Tibial artery (tissue), 4 donors: ENCODE measurements at regions not wholly inside any gene's neighbourhood (a gene's known extent, or its start where the extent isn't known, plus 50 kb on each side); places are given as distances from the start of the nearest gene placed in this dataset.

Source experiments
- DNase-seq, 2 donors: peaks; one replicate each; pipeline ENCODE4 v3.0.0-alpha.2; 2019
- H3K27ac ChIP-seq, 2 donors: fragments of 200-600 bp; sonication (generic) in 1 of 2; 1 replicate in 1 of 2; 2 replicates in 1 of 2; pipeline ENCODE4 v1.5.1; 2018 to 2019; ENCODE audit warnings: mild to moderate bottlenecking in 1 of 2
- H3K27me3 ChIP-seq, 2 donors: fragments of 200-600 bp; sonication (generic) in 1 of 2; one replicate each; pipeline versions ENCODE4 v1.5.1 to v1.6.0; 2016 to 2019
- H3K36me3 ChIP-seq, 3 donors: fragments of 200-600 bp; sonication (generic) in 2 of 3; one replicate each; pipeline ENCODE4 v1.5.1; 2016 to 2019; ENCODE audit warnings: mild to moderate bottlenecking in 2 of 3
- H3K4me1 ChIP-seq, 4 donors: fragments of 200-600 bp; sonication (generic) in 2 of 4; 1 replicate in 3 of 4; 2 replicates in 1 of 4; pipeline ENCODE4 v1.5.1; 2016 to 2019
- H3K4me3 ChIP-seq, 2 donors: fragments of 200-600 bp; sonication (generic) in 1 of 2; 1 replicate in 1 of 2; 2 replicates in 1 of 2; pipeline ENCODE4 v1.5.1; 2018 to 2019; ENCODE audit warnings: mild to moderate bottlenecking in 2 of 2
- H3K9me3 ChIP-seq, 3 donors: fragments of 200-600 bp; sonication (generic) in 1 of 3; one replicate each; pipeline ENCODE4 v1.5.1; 2016 to 2019
- intact Hi-C: fragments of 100-400 bp; cut with DNase I; formaldehyde crosslinking; loops from one replicate; pipeline ENCODE4 v1.15.0; 2023; ENCODE audit warnings: low total_unique reads
- TF ChIP-seq, protein P1 (sequence below), 2 experiments: fragments of 200-600 bp in 1 of 2; fragments of 450-650 bp in 1 of 2; IDR thresholded peaks; one replicate each; pipeline ENCODE4 v1.5.1; 2017 to 2019; ENCODE audit warnings: antibody characterized with exemption in 2 of 2, mild to moderate bottlenecking in 1 of 2, moderate library complexity in 1 of 2

DNA sequence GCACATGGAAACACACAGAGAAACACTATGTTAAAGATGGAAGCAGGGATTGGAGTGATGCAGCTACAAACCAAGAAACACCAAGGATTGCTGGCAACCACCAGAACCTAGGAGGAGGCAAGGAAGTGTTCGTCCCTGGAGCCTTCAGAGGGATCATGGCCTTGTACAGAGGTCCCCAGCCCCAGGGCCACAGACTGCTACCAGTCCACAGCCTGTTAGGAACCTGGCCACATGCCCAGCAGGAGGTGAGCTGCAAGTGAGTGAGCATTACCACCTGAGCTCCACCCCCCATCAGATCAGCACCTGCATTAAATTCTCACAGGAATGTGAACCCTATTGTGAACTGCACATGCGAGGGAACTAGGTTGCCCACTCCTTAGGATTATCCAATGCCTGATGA, 505.7 kb upstream of the MDFIC2 start:
- H3K36me3 ChIP-seq, result no peaks in the 10 kb centered on the region
- H3K27ac ChIP-seq, result no peak overlapping the region
- no peak overlapping the region for H3K4me3 ChIP-seq
- DNase-seq, result no peak
- TF ChIP-seq, protein P1, sequence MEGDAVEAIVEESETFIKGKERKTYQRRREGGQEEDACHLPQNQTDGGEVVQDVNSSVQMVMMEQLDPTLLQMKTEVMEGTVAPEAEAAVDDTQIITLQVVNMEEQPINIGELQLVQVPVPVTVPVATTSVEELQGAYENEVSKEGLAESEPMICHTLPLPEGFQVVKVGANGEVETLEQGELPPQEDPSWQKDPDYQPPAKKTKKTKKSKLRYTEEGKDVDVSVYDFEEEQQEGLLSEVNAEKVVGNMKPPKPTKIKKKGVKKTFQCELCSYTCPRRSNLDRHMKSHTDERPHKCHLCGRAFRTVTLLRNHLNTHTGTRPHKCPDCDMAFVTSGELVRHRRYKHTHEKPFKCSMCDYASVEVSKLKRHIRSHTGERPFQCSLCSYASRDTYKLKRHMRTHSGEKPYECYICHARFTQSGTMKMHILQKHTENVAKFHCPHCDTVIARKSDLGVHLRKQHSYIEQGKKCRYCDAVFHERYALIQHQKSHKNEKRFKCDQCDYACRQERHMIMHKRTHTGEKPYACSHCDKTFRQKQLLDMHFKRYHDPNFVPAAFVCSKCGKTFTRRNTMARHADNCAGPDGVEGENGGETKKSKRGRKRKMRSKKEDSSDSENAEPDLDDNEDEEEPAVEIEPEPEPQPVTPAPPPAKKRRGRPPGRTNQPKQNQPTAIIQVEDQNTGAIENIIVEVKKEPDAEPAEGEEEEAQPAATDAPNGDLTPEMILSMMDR (IDR thresholded peaks at IDR 0.05), result no peak
- peaks cover 0 to 4% (median 0%) of the 10 kb centered on the region in 3 donors for H3K9me3 ChIP-seq
- peaks cover 0 to 5% (median 2%) of the 10 kb centered on the region in 4 donors for H3K4me1 ChIP-seq
- H3K27me3 ChIP-seq, result no peaks in the 10 kb centered on the region
- intact Hi-C loops, result no loop called here

- Histone ChIP-seq H3K4me3 (no peak overlapping the region), H3K36me3 (no peaks in the 10 kb centered on the region), H3K9me3 (peaks cover 0 to 4% (median 0%) of the 10 kb centered on the region in 3 donors), H3K27me3 (no peaks in the 10 kb centered on the region), H3K4me1 (peaks cover 0 to 5% (median 2%) of the 10 kb centered on the region in 4 donors), H3K27ac (no peak overlapping the region)
- TF ChIP-seq, protein P1 (IDR thresholded peaks at IDR 0.05), result no peak
- no peak for DNase-seq
- intact Hi-C loops, result no loop called here
Measured at GRCh38 chr3:70816346-70816745, 503.9 kb upstream of the MDFIC2 start.

GRCh38 chr3:70815817-70816216, 503.4 kb upstream of the MDFIC2 start:
- H3K9me3 ChIP-seq, result peaks cover 0 to 4% (median 0%) of the 10 kb centered on the region in 3 donors
- no peak for DNase-seq
- no peaks in the 10 kb centered on the region for H3K27me3 ChIP-seq
- no peaks in the 10 kb centered on the region for H3K36me3 ChIP-seq
- TF ChIP-seq, protein P1 (IDR thresholded peaks at IDR 0.05), result no peak
- H3K4me3 ChIP-seq, result no peak overlapping the region
- no peak overlapping the region for H3K27ac ChIP-seq
- H3K4me1 ChIP-seq, result peaks cover 0 to 5% (median 2%) of the 10 kb centered on the region in 4 donors
- intact Hi-C loops, result no loop called here

DNA sequence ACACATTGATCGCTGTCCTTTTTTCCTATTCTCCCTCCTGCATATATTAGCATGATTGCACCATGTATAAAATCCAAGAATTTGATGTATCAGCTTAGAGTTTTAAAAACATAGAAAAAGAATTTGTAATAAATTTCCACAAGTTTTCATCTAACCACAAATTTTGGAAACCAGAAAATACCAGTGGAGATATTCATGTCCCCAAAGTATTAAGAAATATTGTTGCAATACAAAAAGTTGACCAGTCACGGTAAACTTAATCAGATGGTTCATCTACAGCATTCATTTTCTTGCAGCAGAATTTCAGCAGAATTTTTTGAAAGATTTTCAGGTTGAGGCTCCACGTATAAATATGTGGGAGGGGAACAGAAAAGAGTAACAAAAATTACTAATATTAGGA, 500.9 kb upstream of the MDFIC2 start:
- Histone ChIP-seq H3K27ac (no peak overlapping the region), H3K4me3 (no peak overlapping the region), H3K9me3 (peaks cover 0 to 4% (median 0%) of the 10 kb centered on the region in 3 donors), H3K36me3 (no peaks in the 10 kb centered on the region), H3K27me3 (no peaks in the 10 kb centered on the region), H3K4me1 (no peaks in the 10 kb centered on the region)
- TF ChIP-seq, protein P1 (IDR thresholded peaks at IDR 0.05), result no peak
- intact Hi-C loops, result no loop called here
- no peak for DNase-seq

DNA sequence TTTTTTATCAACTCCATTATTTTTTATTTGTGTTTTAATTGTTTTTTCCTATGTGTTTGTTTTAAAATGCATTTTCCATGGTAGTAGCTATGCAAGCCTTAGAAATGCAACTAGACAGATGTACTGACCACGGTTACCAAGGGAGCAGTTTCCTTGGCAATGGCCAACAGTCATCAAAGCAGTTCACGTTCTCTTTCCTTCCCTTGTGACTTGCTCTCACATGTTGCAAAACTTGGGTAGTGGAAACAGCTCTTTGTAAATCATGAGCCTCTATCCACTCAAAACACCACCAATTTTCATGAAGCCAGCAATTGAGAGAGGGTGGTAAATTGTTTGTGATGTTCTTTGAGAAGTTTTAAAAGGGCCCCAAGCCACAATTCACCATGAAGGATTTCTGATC, 499.4 kb upstream of the MDFIC2 start:
- TF ChIP-seq, protein P1 (IDR thresholded peaks at IDR 0.05), result no peak

DNA sequence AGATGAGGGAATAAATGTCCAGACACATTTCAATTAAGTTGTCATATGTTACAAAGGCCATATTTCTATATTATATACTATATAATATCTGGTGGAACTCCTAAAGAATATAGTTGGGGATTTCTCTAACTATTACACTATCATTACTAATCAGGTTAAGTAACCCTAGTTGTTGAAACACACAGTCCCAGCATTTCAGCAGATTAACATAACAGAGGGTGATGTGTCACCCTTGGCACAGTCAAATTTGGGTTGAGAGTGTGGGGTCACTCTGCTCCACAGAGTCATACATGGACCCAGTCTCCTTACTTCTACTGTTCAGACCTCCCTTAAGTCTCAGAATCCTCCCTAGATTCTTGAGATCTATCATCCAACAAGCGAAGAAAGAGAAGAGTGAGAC, 496.4 kb upstream of the MDFIC2 start:
- Histone ChIP-seq H3K36me3 (no peaks in the 10 kb centered on the region), H3K4me3 (no peak overlapping the region), H3K27me3 (no peaks in the 10 kb centered on the region), H3K27ac (no peak overlapping the region), H3K9me3 (no peaks in the 10 kb centered on the region), H3K4me1 (peaks cover 0 to 25% (median 6%) of the 10 kb centered on the region in 4 donors)
- DNase-seq, result no peak
- TF ChIP-seq, protein P1 (IDR thresholded peaks at IDR 0.05), result no peak
- intact Hi-C loops, result no loop called here

More for the DNA sequence above, 499.4 kb upstream of the MDFIC2 start:
- H3K27me3 ChIP-seq, result no peaks in the 10 kb centered on the region
- no peak overlapping the region for H3K4me3 ChIP-seq
- H3K27ac ChIP-seq, result no peak overlapping the region
- DNase-seq, result peak; percentile 66 to 76
- H3K9me3 ChIP-seq, result peaks cover 0 to 4% (median 0%) of the 10 kb centered on the region in 3 donors
- no peaks in the 10 kb centered on the region for H3K4me1 ChIP-seq
- no peaks in the 10 kb centered on the region for H3K36me3 ChIP-seq
- intact Hi-C loops, result no loop called here
